RWPE2 (cell line): ENCODE measurements at regions not wholly inside any gene's neighbourhood (a gene's known extent, or its start where the extent isn't known, plus 50 kb on each side); places are given as distances from the start of the nearest gene placed in this dataset.

Source experiments
- ATAC-seq: fragments of 200-7000 bp; cut with Tn5 transposase; 3 replicates; pipeline ENCODE4 v1.9.1; 2021; ENCODE audit warnings: low read depth
- DNase-seq: peaks from one replicate; pipeline ENCODE4 v3.0.0-alpha.2; 2020; ENCODE audit warnings: low spot score
- H3K27ac ChIP-seq: fragments of 450-650 bp; 2 replicates; pipeline ENCODE4 v1.5.1; 2017; ENCODE audit warnings: mild to moderate bottlenecking; ENCODE audit not compliant: poor library complexity, severe bottlenecking
- H3K27me3 ChIP-seq: fragments of 250-450 bp; sonication (Bioruptor Pico); 2 replicates; pipeline ENCODE4 v1.5.1; 2021; ENCODE audit warnings: mild to moderate bottlenecking, moderate library complexity; ENCODE audit not compliant: insufficient read depth, poor library complexity, severe bottlenecking
- H3K36me3 ChIP-seq: fragments of 250-450 bp; sonication (Bioruptor Pico); 2 replicates; pipeline ENCODE4 v1.5.1; 2020; ENCODE audit warnings: low read depth, mild to moderate bottlenecking, moderate library complexity
- H3K4me1 ChIP-seq: fragments of 250-450 bp; sonication (Bioruptor Pico); 2 replicates; pipeline ENCODE4 v1.5.1; 2021; ENCODE audit warnings: mild to moderate bottlenecking, moderate library complexity; ENCODE audit not compliant: insufficient read depth, poor library complexity, severe bottlenecking
- H3K4me3 ChIP-seq: fragments of 250-450 bp; sonication (Bioruptor Pico); 2 replicates; pipeline ENCODE4 v1.5.1; 2021; ENCODE audit warnings: mild to moderate bottlenecking, moderate library complexity; ENCODE audit not compliant: severe bottlenecking
- H3K9me3 ChIP-seq: fragments of 250-450 bp; sonication (Bioruptor Pico); 2 replicates; pipeline ENCODE4 v1.5.1; 2021; ENCODE audit warnings: mild to moderate bottlenecking, moderate library complexity; ENCODE audit not compliant: severe bottlenecking
- CTCF ChIP-seq: fragments of 450-650 bp; IDR thresholded peaks from one replicate; pipeline ENCODE4 v1.5.1; 2017; ENCODE audit warnings: mild to moderate bottlenecking, moderate library complexity; ENCODE audit not compliant: poor library complexity, severe bottlenecking

DNA sequence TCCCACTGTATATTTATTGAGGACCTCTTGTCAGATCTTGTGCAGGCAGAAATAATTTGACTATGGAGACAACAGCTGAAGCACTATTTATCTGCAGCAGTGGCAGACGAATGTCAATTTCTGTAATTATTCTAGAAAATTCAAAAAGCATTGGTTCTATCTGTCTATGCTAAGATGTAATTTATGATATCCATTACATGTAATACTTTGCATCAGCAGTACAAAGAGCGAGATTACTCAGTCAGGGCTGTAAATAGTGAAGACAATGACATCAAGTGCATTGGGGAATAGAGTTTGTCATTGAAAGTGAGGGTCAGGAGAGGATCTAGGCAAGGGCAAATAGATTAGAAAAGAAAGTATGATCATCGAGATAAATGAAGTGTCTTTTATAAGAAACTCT lies 508.2 kb downstream of the ZWINT start:
- no peak overlapping the region for H3K4me3 ChIP-seq
- no peak for DNase-seq
- no peaks in the 10 kb centered on the region for H3K9me3 ChIP-seq
- H3K27me3 ChIP-seq = peaks cover 17% of the 10 kb centered on the region
- no peak overlapping the region for H3K27ac ChIP-seq
- no peak for TF ChIP-seq CTCF
- no peaks in the 10 kb centered on the region for H3K36me3 ChIP-seq
- ATAC-seq = no peak
- no peaks in the 10 kb centered on the region for H3K4me1 ChIP-seq

DNA sequence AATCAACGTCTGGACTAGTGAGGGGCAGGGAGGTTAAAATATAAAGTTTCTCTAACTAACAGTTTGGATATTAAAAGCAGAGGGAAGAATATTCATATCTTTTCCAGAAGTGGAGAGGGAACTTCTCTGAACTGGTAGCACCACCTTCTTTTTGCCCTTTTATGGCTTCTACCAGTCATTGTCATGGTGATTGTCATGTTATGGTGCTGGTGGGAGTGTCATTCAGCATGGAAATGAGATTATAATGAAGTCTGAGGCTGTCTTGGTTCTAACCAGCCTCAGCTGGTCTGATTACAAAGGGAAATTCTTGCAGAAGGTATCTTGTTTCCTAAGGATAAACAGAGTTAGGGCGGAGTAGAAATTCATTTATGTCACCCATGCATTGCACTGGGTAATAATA lies 523.8 kb downstream of the ZWINT start:
- no peaks in the 10 kb centered on the region for H3K4me1 ChIP-seq
- H3K9me3 ChIP-seq = no peaks in the 10 kb centered on the region
- no peaks in the 10 kb centered on the region for H3K36me3 ChIP-seq
- no peak overlapping the region for H3K27ac ChIP-seq
- H3K4me3 ChIP-seq = no peak overlapping the region
- no peak for TF ChIP-seq CTCF
- ATAC-seq (no peak), DNase-seq (no peak)
- H3K27me3 ChIP-seq = peaks cover 5% of the 10 kb centered on the region

GRCh38 chr10:55822096-55822495 lies 539.0 kb downstream of the ZWINT start:
- DNase-seq = no peak
- TF ChIP-seq CTCF = no peak

DNA sequence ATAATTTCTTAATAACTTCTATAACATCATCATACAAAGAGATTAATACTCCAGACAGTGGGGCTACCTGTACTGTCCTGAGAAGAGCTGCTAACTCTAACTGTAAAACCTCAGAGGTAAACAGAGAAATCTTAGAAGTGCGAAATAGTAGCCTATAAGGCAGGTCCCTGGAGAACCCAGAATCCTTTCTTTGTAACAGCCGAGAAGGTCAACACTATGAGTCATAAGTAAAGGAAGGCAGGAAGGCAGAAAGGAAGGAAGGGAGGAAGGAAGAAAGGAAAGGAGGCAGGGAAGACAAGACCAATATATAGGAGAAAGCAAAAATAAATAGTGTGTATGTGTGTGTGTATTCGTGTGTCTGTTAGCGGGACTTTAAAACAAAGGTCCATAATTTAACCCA lies 540.6 kb downstream of the ZWINT start:
- TF ChIP-seq CTCF = no peak
- ATAC-seq (no peak), DNase-seq (no peak)
- Histone ChIP-seq H3K4me3 (no peak overlapping the region), H3K4me1 (no peaks in the 10 kb centered on the region), H3K27me3 (no peaks in the 10 kb centered on the region), H3K9me3 (no peaks in the 10 kb centered on the region), H3K36me3 (no peaks in the 10 kb centered on the region), H3K27ac (no peak overlapping the region)

More at GRCh38 chr10:55822096-55822495, 539.0 kb downstream of the ZWINT start:
- Histone ChIP-seq H3K27me3 (no peaks in the 10 kb centered on the region), H3K4me3 (no peak overlapping the region), H3K9me3 (no peaks in the 10 kb centered on the region), H3K4me1 (no peaks in the 10 kb centered on the region), H3K36me3 (no peaks in the 10 kb centered on the region), H3K27ac (no peak overlapping the region)
- no peak for ATAC-seq

DNA sequence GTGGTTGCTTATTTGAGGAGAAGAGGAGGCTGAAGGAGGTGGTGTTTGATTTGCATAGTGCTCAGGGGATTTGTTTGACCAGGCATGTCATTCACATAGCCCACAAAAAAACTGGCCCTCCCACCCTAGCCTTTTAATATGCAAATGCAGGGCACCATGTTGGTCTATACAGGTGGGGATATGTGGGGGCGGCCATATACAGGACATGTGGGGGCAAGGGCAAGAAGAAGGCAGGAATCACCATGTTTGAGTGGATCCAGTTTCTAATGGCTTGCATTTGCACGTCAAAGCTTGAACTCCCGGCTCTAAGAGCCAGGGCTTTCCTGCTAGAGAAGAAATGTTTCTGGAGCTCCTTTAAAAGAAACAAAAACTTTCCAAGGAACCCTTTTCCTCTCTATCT lies 541.0 kb downstream of the ZWINT start:
- H3K4me1 ChIP-seq = no peaks in the 10 kb centered on the region
- H3K4me3 ChIP-seq = no peak overlapping the region
- no peak for ATAC-seq
- no peaks in the 10 kb centered on the region for H3K27me3 ChIP-seq
- no peak for DNase-seq
- no peaks in the 10 kb centered on the region for H3K36me3 ChIP-seq
- no peaks in the 10 kb centered on the region for H3K9me3 ChIP-seq
- no peak for TF ChIP-seq CTCF
- H3K27ac ChIP-seq = no peak overlapping the region
